Esophagus muscularis mucosa (tissue), 4 donors: ENCODE measurements at regions not wholly inside any gene's neighbourhood (a gene's known extent, or its start where the extent isn't known, plus 50 kb on each side); places are given as distances from the start of the nearest gene placed in this dataset.

ENCODE experiments used
- CTCF ChIP-seq, 3 experiments: fragments of 200-600 bp in 2 of 3; fragments of 450-650 bp in 1 of 3; sonication (generic) in 2 of 3; IDR thresholded peaks; one replicate each; pipeline ENCODE4 v1.5.1; 2017 to 2019; ENCODE audit warnings: antibody characterized with exemption in 3 of 3, mild to moderate bottlenecking in 2 of 3, moderate library complexity in 1 of 3
- EP300 ChIP-seq: sonication (generic); formaldehyde crosslinking; IDR thresholded peaks from one replicate; pipeline ENCODE4 v1.6.1; 2017; ENCODE audit warnings: antibody characterized with exemption
- POLR2A ChIP-seq: fragments of 450-650 bp; IDR thresholded peaks from one replicate; pipeline ENCODE4 v1.6.1; 2017; ENCODE audit warnings: antibody characterized with exemption, moderate library complexity, mild to moderate bottlenecking, low read depth
- POLR2AphosphoS5 ChIP-seq, 2 donors: sonication (generic); formaldehyde crosslinking; IDR thresholded peaks; one replicate each; pipeline ENCODE4 v1.6.1; 2017; ENCODE audit warnings: antibody characterized with exemption in 2 of 2

- no peak for TF ChIP-seq POLR2AphosphoS5 (IDR thresholded peaks at IDR 0.05)
- TF ChIP-seq CTCF (IDR thresholded peaks at IDR 0.05), result no peak
- no peak for TF ChIP-seq EP300
- TF ChIP-seq POLR2A, result no peak
Observed at GRCh38 chr2:120653046-120653445, 82.6 kb upstream of the GLI2 start.
